ENCODE measurements at regions not wholly inside any gene's neighbourhood (a gene's known extent, or its start where the extent isn't known, plus 50 kb on each side); places are given as distances from the start of the nearest gene placed in this dataset.

DNA sequence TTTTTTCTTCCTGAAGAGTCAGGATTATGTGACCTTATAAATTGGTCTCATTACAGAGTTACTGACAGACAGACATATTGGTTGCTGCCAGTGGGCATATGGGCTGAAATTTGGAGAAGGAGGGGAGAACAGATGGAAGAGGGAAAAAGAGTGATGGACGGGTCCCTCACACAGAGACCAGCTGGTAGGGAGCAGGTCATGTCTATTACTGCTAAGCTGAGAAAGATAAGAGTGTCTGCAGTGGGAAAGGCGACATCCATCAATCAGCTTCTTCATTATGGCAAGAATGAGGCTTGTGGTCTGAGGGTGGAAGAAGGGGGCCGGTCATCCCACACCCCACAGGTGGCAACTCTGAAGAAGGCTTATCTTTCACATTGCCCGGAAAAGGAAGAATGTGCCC lies 353.8 kb upstream of the RSPO3 start:
- no peak for DNase-seq

- no peak for DNase-seq
Observed at GRCh38 chr6:126766820-126767219, 351.7 kb upstream of the RSPO3 start.

DNA sequence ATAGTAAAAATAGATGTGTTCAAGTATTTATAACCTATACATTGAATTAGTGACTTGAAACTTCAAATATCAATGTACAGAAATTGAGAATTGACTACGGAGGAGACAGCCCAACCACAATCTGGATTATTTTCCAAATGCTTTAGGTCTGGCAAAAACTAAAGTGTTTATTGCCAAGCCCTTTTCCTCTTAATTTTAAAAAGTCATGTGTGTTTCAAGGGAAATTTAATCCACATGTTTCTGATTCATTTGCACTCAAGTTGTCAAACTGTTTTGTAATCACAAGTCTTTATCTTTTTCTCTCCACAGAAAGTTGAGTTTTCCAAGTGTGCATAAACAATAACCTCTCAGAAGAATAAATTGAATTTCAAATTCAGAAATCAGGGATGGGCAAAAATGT lies 350.8 kb upstream of the RSPO3 start:
- DNase-seq: no peak

GRCh38 chr6:126770176-126770575 lies 348.3 kb upstream of the RSPO3 start:
- DNase-seq: no peak

GRCh38 chr6:126773112-126773805 lies 345.2 kb upstream of the RSPO3 start:
- no peak for DNase-seq

DNA sequence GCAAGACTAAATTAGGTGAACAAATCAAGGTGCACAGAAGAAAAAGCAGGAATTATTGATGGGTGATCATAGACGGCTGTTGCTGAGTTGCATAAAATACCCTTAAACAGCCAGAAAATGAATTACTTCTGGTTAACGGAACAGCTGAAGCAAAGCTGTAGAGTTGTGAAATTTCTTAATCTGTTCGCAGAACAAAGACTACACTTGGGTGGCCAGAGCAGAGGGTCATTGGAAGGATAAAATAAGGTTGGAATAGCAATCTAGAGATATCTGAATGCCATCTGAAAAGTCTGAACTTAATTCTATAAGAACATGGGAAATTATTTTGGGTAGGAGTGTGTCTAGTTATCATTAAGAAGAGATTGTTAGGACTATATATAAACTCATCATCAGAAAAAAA lies 339.1 kb upstream of the RSPO3 start:
- no peak for DNase-seq

DNA sequence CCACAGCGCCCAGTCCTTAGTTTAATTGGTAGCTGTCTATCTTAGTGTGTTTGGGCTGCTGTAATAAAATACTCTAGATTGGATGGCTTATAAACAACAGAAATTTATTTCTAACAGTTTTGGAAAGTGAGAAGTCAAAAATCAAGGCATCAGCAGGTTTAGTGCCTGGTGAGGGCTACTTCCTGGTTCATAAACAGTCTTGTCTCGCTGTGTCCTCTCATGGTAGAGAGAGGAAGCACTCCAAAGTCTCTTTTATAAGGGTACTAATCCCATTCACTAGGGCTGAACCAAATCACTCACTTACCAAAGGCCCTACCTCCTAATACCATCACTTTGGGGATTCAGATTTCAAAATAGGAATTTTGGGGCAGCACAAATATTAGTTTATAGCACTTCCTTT lies 336.9 kb upstream of the RSPO3 start:
- no peak for DNase-seq

- DNase-seq: no peak
Observed at GRCh38 chr6:126784161-126784790, 334.2 kb upstream of the RSPO3 start.

- DNase-seq: no peak
Observed at GRCh38 chr6:126786262-126786661, 332.2 kb upstream of the RSPO3 start.

DNA sequence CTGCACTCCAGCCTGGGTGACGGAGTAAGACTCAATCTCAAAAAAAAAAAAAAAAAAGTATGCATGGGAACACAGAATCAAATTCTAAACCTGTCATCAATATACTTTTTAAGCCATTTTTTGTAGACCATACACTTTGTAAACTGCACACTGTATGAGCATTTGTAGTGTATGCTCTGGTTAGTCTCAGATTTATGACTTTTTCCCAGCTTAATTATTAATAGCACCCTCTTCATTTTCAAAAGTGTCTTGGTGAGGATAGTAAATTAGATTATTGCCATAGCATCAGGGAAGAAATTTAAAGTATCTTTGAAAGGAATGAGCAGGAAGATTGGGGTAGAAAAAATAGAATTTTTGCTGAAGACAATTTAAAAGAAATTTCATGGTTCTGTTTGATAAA lies 330.8 kb upstream of the RSPO3 start:
- DNase-seq: no peak

DNA sequence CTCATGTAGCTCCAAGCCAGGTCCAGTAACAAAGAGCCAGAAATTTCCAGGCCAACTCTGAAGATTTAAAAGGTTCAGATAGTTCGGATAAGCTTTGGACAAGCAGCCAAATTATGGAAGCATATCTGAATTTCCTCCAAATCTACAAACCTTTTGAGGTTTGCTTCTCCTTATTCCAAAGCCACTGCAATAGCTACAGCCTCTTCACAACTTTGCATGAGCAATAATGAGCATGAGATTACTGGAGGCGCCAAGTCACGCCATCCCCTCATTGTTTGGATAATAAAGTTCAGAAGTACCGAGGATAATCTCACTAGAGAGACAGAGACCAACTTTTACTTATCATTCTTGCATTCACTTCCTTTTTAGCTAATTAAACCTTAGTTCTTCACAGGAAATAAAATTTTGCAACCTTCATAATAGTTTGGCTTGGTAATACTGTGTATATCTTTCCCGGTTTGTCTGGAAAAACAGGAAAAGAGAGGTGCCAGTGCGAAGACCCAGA lies 329.6 kb upstream of the RSPO3 start:
- no peak for DNase-seq

- no peak for DNase-seq
Observed at GRCh38 chr6:126792340-126793085, 326.0 kb upstream of the RSPO3 start.

- no peak for DNase-seq
Observed at GRCh38 chr6:126795161-126795560, 323.3 kb upstream of the RSPO3 start.

DNA sequence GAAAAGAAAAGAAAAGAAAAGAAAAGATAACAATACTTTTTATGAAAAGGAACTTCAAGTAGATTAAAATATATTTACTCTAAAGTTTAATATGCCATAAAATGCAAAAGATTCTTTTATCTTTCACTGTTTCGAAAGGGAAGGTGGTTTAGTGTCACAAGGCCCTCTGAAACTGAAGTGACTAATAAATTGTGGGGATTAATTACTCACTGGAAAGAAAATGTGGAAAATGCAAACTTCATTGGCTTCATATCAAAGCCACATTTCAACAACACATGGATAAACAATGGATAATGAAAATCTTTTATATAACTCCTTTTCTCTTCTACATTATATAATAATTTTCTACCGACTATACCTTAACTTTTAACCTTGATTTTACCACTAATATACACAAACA lies 320.5 kb upstream of the RSPO3 start:
- DNase-seq: no peak

- DNase-seq: no peak
Observed at GRCh38 chr6:126803769-126804168, 314.7 kb upstream of the RSPO3 start.

DNA sequence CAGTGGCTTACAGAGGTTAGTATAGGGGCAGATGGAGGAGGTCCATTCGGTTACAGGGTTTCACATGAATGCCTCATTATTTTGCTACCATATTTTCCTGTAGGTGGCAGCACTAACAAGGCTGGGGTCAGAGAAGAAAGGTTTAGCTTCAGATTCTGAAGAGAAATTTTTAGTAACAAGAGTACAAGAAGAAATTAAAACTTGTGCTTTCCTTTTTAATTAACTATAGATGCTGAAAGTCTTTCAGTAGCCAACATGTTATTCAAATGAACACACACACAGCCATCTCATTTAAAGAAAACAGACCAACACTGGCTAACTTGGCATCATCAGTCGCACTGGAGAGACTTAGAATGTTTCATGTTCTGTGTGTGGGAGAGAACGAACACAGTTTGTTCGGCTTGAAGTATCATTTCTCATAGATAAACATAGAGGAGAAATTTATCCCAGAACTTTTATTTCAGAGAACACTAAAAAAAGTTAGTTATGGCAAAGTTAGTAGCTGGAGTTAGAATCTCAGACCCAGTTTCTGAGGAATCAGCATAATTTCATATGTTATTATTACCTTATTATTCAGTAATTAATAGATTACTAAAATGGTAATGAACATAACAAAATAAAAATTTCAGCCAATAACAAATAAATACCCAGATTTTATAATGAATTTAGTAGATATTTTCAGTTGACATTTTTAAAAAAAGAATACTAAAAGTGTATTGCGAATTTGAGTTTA lies 314.0 kb upstream of the RSPO3 start:
- DNase-seq: peak in 1 of 2 experiments; percentile 36

- DNase-seq: no peak
Observed at GRCh38 chr6:126805861-126806260, 312.6 kb upstream of the RSPO3 start.

DNA sequence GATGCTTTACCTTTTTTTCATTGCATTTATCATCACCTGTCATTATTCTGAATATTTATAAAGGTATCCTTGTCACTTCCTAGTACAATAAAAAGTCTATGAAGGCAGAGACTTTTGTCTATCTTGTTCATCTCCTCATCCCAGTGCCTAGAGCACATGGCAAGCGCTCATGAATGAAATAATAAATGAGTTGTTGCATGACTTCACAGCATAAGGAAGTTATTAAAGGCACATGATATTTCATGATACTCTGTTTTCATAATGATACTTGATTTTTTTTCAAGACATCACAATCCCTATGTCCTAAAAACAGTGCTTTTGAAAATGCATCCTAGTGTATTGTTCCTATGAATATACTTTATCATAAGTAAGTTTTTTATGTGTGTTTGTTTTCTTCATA lies 310.6 kb upstream of the RSPO3 start:
- DNase-seq: no peak

- DNase-seq: no peak
Observed at GRCh38 chr6:126811321-126811720, 307.1 kb upstream of the RSPO3 start.

DNA sequence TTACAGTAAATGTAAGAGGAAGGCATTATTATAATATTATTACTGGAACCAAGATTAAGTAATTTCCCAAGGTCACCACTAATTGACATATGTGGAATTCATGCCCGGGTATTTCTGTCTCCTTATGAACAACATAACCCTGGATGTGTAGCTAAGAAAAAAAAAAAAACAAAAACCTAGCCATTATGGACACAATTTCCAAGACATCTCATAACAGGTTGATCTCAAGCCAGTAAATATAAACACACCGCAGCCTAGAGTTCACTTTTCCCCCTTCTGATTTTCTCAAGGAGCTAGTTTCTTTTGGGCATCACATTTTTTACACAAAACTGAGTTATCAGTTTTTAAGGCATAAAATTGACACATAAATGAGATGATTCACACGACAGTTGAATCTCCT lies 306.5 kb upstream of the RSPO3 start:
- DNase-seq: no peak

GRCh38 chr6:126812651-126813050 lies 305.8 kb upstream of the RSPO3 start:
- no peak for DNase-seq

DNA sequence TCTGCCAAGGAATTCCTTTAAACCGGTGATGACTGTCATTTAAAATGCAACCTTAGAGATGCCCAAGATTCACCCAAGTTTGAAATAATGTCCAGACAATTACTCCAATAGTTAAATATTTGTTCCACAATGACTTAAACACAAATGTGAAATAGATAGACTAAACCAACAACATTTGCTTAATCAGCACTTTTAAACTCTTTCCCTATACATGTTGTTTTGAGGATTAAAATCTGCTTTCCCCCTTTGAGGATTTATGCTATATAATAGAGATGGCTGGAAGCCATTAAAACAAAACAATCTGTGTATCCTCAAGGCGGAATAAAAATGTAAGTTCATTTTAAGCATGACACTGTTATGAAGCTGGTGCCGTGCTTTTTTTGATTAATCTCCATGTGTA lies 297.8 kb upstream of the RSPO3 start:
- no peak for DNase-seq

DNA sequence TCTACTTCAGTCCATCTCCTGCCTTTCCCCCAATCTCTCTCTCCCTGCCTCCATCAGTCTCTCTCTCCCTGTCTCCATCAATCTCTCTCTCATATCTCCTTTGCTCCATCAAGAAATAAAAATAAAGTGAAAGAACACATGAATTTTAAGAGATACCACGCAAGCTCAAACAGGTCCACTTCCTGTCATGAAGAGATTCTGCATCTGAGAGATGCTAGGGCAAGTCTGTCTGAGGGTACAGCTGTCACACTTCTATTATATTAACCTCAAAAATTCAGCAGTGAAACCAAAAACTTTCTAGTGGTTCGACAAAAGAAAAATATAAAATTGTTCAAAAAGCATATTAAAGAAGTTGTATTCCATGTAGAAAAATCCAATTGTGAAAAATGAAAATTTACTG lies 296.8 kb upstream of the RSPO3 start:
- DNase-seq: no peak

All from NCI-H1930 (cell line).